ENCODE measurements at regions not wholly inside any gene's neighbourhood (a gene's known extent, or its start where the extent isn't known, plus 50 kb on each side); places are given as distances from the start of the nearest gene placed in this dataset.

DNA sequence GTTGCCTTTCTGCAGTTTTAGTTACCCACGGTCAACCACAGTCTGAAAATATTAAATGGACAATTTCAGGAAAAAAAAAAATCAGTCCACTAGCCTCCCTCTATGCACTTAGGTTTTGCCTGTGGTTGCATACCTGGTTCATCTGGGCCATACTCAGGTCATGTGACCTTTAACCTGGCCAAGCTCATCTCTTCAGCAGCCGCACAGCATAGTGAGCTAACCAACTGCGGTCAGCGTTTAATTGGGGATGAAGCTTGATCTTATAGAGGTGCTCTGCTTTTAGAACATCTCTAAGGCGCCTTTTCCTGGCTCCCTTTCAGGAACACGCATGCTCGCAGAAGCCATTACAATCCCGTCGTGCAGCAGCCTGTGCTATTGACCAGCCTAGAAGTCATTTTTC is 177.2 kb upstream of the HMGA2 start:
- TF ChIP-seq, protein P1, sequence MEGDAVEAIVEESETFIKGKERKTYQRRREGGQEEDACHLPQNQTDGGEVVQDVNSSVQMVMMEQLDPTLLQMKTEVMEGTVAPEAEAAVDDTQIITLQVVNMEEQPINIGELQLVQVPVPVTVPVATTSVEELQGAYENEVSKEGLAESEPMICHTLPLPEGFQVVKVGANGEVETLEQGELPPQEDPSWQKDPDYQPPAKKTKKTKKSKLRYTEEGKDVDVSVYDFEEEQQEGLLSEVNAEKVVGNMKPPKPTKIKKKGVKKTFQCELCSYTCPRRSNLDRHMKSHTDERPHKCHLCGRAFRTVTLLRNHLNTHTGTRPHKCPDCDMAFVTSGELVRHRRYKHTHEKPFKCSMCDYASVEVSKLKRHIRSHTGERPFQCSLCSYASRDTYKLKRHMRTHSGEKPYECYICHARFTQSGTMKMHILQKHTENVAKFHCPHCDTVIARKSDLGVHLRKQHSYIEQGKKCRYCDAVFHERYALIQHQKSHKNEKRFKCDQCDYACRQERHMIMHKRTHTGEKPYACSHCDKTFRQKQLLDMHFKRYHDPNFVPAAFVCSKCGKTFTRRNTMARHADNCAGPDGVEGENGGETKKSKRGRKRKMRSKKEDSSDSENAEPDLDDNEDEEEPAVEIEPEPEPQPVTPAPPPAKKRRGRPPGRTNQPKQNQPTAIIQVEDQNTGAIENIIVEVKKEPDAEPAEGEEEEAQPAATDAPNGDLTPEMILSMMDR (IDR thresholded peaks at IDR 0.05; ENCODE audit: low read length), result no peak
- no peak for TF ChIP-seq EZH2 (optimal IDR thresholded peaks at IDR 0.05; ENCODE audit: low read depth, low read length)

Data from MM.1S (cell line).